Adrenal gland (tissue), 5 donors: ENCODE measurements at regions not wholly inside any gene's neighbourhood (a gene's known extent, or its start where the extent isn't known, plus 50 kb on each side); places are given as distances from the start of the nearest gene placed in this dataset.

Experiments used
- CTCF ChIP-seq, 6 experiments: fragments of 450-650 bp in 4 of 6; fragments of 200-600 bp in 2 of 6; sonication (generic) in 1 of 6; IDR thresholded peaks; 1 replicate in 5 of 6; 2 replicates in 1 of 6; pipeline versions ENCODE4 v1.5.1 to v1.8.0; 2016 to 2021; ENCODE audit warnings: antibody characterized with exemption in 6 of 6, mild to moderate bottlenecking in 2 of 6, moderate library complexity in 1 of 6
- POLR2A ChIP-seq, 2 donors: fragments of 450-650 bp; IDR thresholded peaks; one replicate each; pipeline ENCODE4 v1.6.1; 2017; ENCODE audit warnings: antibody characterized with exemption in 2 of 2, mild to moderate bottlenecking in 2 of 2, moderate library complexity in 1 of 2
- donor health status: DM: no; HTN: no; CAD: no.

GRCh38 chr5:121758615-121759014 is 93.1 kb upstream of the FTMT start:
- no peak for TF ChIP-seq POLR2A (IDR thresholded peaks at IDR 0.05)
- no peak for TF ChIP-seq CTCF (IDR thresholded peaks at IDR 0.05)
